HEK293T (cell line): ENCODE measurements at regions not wholly inside any gene's neighbourhood (a gene's known extent, or its start where the extent isn't known, plus 50 kb on each side); places are given as distances from the start of the nearest gene placed in this dataset.

Experiments used
- CTCF ChIA-PET: fragments of 350-600 bp; formaldehyde crosslinking; extraction: SDS; loops from one replicate; lab custom pipeline; 2021; ENCODE audit warnings: antibody characterized with exemption, inconsistent platforms; lab: Yijun Ruan, JAX
- POLR2A ChIA-PET: fragments of 350-600 bp; formaldehyde crosslinking; extraction: SDS; loops from one replicate; lab custom pipeline; 2020; ENCODE audit warnings: antibody characterized with exemption, inconsistent platforms; lab: Yijun Ruan, JAX
- DNase-seq: peaks from one replicate; pipeline ENCODE4 v3.0.0; 2012; ENCODE audit warnings: mixed read lengths; ENCODE audit errors: extremely low spot score
- ARNT ChIP-seq: fragments of 450-650 bp; IDR thresholded peaks from 2 replicates; pipeline ENCODE4 v1.6.1; 2017; ENCODE audit warnings: mild to moderate bottlenecking
- BHLHE40 ChIP-seq: fragments of 450-650 bp; IDR thresholded peaks from 2 replicates; pipeline ENCODE4 v1.6.1; 2016; ENCODE audit warnings: mild to moderate bottlenecking, moderate library complexity, borderline replicate concordance
- CTBP1 ChIP-seq: fragments of 450-650 bp; IDR thresholded peaks from 2 replicates; pipeline ENCODE4 v1.6.1; 2016; ENCODE audit warnings: borderline replicate concordance
- ELF4 ChIP-seq: fragments of 450-650 bp; IDR thresholded peaks from 2 replicates; pipeline ENCODE4 v1.6.1; 2017; ENCODE audit warnings: antibody characterized with exemption
- FOXA1 ChIP-seq: fragments of 450-650 bp; IDR thresholded peaks from 2 replicates; pipeline ENCODE4 v1.6.1; 2016; ENCODE audit warnings: mild to moderate bottlenecking
- FOXK2 ChIP-seq: fragments of 450-650 bp; IDR thresholded peaks from 2 replicates; pipeline ENCODE4 v1.6.1; 2016; ENCODE audit warnings: mild to moderate bottlenecking
- FOXM1 ChIP-seq: fragments of 450-650 bp; IDR thresholded peaks from 2 replicates; pipeline ENCODE4 v1.6.1; 2017; ENCODE audit warnings: mild to moderate bottlenecking, borderline replicate concordance
- HDGF ChIP-seq: fragments of 450-650 bp; IDR thresholded peaks from 2 replicates; pipeline ENCODE4 v1.6.1; 2017; ENCODE audit warnings: antibody characterized with exemption, borderline replicate concordance
- L3MBTL2 ChIP-seq: fragments of 450-650 bp; conservative IDR thresholded peaks from 2 replicates; pipeline ENCODE4 v1.6.1; 2016; ENCODE audit warnings: mild to moderate bottlenecking
- LEF1 ChIP-seq: fragments of 450-650 bp; IDR thresholded peaks from 2 replicates; pipeline ENCODE4 v1.6.1; 2017; ENCODE audit warnings: mild to moderate bottlenecking, borderline replicate concordance
- NFRKB ChIP-seq: fragments of 450-650 bp; IDR thresholded peaks from 2 replicates; pipeline ENCODE4 v1.6.1; 2016; ENCODE audit warnings: mild to moderate bottlenecking, moderate library complexity
- PKNOX1 ChIP-seq: fragments of 450-650 bp; IDR thresholded peaks from 2 replicates; pipeline ENCODE4 v1.6.1; 2016
- SP1 ChIP-seq: fragments of 450-650 bp; IDR thresholded peaks from 2 replicates; pipeline ENCODE4 v1.6.1; 2017
- SUZ12 ChIP-seq: fragments of 450-650 bp; IDR thresholded peaks from 2 replicates; pipeline ENCODE4 v1.6.1; 2016; ENCODE audit warnings: mild to moderate bottlenecking
- TARDBP ChIP-seq: fragments of 450-650 bp; IDR thresholded peaks from 2 replicates; pipeline ENCODE4 v1.6.1; 2016
- ZNF384 ChIP-seq: fragments of 450-650 bp; IDR thresholded peaks from 2 replicates; pipeline ENCODE4 v1.6.1; 2016

- DNase-seq, result no peak
- CTCF ChIA-PET, result no interaction called here
- no peak for TF ChIP-seq HDGF
- no peak for TF ChIP-seq BHLHE40
- TF ChIP-seq TARDBP, result no peak
- no peak for TF ChIP-seq ARNT
- no peak for TF ChIP-seq PKNOX1
- no peak for TF ChIP-seq FOXK2
- no peak for TF ChIP-seq CTBP1
- no peak for TF ChIP-seq LEF1
- TF ChIP-seq ZNF384, result no peak
- no peak for TF ChIP-seq FOXA1
- no peak for TF ChIP-seq ELF4
- no peak for TF ChIP-seq FOXM1
- no peak for TF ChIP-seq NFRKB
- POLR2A ChIA-PET, result no interaction called here
Observed at GRCh38 chr18:29912351-29912750, 1130.2 kb downstream of the DSC3 start.

GRCh38 chr18:29892960-29893558, 1149.5 kb downstream of the DSC3 start:
- ChIA-PET POLR2A (no interaction called here), CTCF (no interaction called here)
- DNase-seq, result no peak
- TF ChIP-seq CTBP1 (no peak), ZNF384 (no peak), BHLHE40 (no peak), L3MBTL2 (no peak), HDGF (no peak), TARDBP (no peak), NFRKB (no peak), PKNOX1 (no peak), ARNT (no peak), SUZ12 (no peak), FOXM1 (no peak), FOXA1 (no peak), ELF4 (no peak), LEF1 (no peak), FOXK2 (no peak), SP1 (no peak)

GRCh38 chr18:29883114-29883513, 1159.4 kb downstream of the DSC3 start:
- CTCF ChIA-PET, result no interaction called here
- TF ChIP-seq FOXK2, result no peak
- TF ChIP-seq L3MBTL2, result no peak
- TF ChIP-seq TARDBP, result no peak
- no peak for TF ChIP-seq CTBP1
- TF ChIP-seq NFRKB, result no peak
- TF ChIP-seq BHLHE40, result no peak
- no peak for TF ChIP-seq FOXM1
- TF ChIP-seq ELF4, result no peak
- no peak for TF ChIP-seq LEF1
- no peak for DNase-seq
- POLR2A ChIA-PET, result no interaction called here

- TF ChIP-seq SUZ12, result no peak
- TF ChIP-seq ELF4, result no peak
- no peak for TF ChIP-seq HDGF
- no peak for TF ChIP-seq FOXK2
- no peak for TF ChIP-seq ARNT
- TF ChIP-seq PKNOX1, result no peak
- no peak for TF ChIP-seq L3MBTL2
- TF ChIP-seq CTBP1, result no peak
- TF ChIP-seq FOXA1, result no peak
- no peak for TF ChIP-seq FOXM1
- no peak for TF ChIP-seq LEF1
- no peak for TF ChIP-seq BHLHE40
- no peak for TF ChIP-seq NFRKB
- CTCF ChIA-PET, result no interaction called here
- no peak for DNase-seq
- POLR2A ChIA-PET, result no interaction called here
Observed at GRCh38 chr18:29882620-29883019, 1159.9 kb downstream of the DSC3 start.

- TF ChIP-seq TARDBP, result no peak
- no peak for TF ChIP-seq ARNT
- TF ChIP-seq FOXM1, result no peak
- no peak for TF ChIP-seq NFRKB
- no peak for TF ChIP-seq LEF1
- no peak for TF ChIP-seq BHLHE40
- no peak for TF ChIP-seq ELF4
- TF ChIP-seq FOXK2, result no peak
- TF ChIP-seq FOXA1, result no peak
- TF ChIP-seq SUZ12, result no peak
- no peak for TF ChIP-seq CTBP1
- TF ChIP-seq L3MBTL2, result no peak
- POLR2A ChIA-PET, result no interaction called here
- CTCF ChIA-PET, result no interaction called here
- no peak for DNase-seq
Observed at GRCh38 chr18:29879763-29880162, 1162.8 kb downstream of the DSC3 start.

- no peak for TF ChIP-seq NFRKB
- TF ChIP-seq SP1, result no peak
- no peak for TF ChIP-seq PKNOX1
- no peak for TF ChIP-seq CTBP1
- TF ChIP-seq FOXM1, result no peak
- no peak for TF ChIP-seq TARDBP
- no peak for TF ChIP-seq ELF4
- TF ChIP-seq SUZ12, result no peak
- TF ChIP-seq FOXA1, result no peak
- TF ChIP-seq ARNT, result no peak
- no peak for TF ChIP-seq HDGF
- no peak for TF ChIP-seq ZNF384
- no peak for TF ChIP-seq BHLHE40
- no peak for TF ChIP-seq FOXK2
- TF ChIP-seq LEF1, result no peak
- no peak for TF ChIP-seq L3MBTL2
- peak; percentile 37 for DNase-seq
- ChIA-PET CTCF (interaction anchor here (0.6 to 3.0 kb wide), 16 partner anchors 12 to 1125 kb away, joined by 3 to 35 read pairs (median 3); no protein-coding TSS in a partner anchor), POLR2A (no interaction called here)
Observed at GRCh38 chr18:29874519-29875098, 1167.9 kb downstream of the DSC3 start.
